Spleen (tissue), 11 donors: ENCODE measurements at regions not wholly inside any gene's neighbourhood (a gene's known extent, or its start where the extent isn't known, plus 50 kb on each side); places are given as distances from the start of the nearest gene placed in this dataset.

Experiments
- DNase-seq: peaks from one replicate; pipeline ENCODE4 v3.0.0-alpha.2; 2020
- H3K27ac ChIP-seq, 8 donors: fragments of 200-600 bp; sonication (generic) in 7 of 8; 1 replicate in 4 of 8; 2 replicates in 4 of 8; pipeline versions ENCODE4 v1.5.0 to v1.8.0; 2016 to 2021; ENCODE audit warnings: inconsistent platforms in 4 of 8, mild to moderate bottlenecking in 4 of 8, moderate library complexity in 1 of 8
- H3K27me3 ChIP-seq, 7 donors: fragments of 200-600 bp; sonication (generic) in 6 of 7; replicated peaks in 1 of 7; 1 replicate in 4 of 7; 2 replicates in 3 of 7; pipeline versions ENCODE4 v1.5.0 to v1.8.0; 2016 to 2021; ENCODE audit warnings: inconsistent platforms in 3 of 7, mild to moderate bottlenecking in 1 of 7
- H3K36me3 ChIP-seq, 6 donors: fragments of 200-600 bp; sonication (generic) in 5 of 6; 1 replicate in 4 of 6; 2 replicates in 2 of 6; pipeline versions ENCODE4 v1.5.0 to v1.8.0; 2016 to 2021; ENCODE audit warnings: inconsistent platforms in 2 of 6
- H3K4me1 ChIP-seq, 6 donors: fragments of 200-600 bp; sonication (generic) in 5 of 6; 1 replicate in 3 of 6; 2 replicates in 3 of 6; pipeline versions ENCODE4 v1.5.0 to v1.8.0; 2016 to 2021; ENCODE audit warnings: inconsistent platforms in 3 of 6
- H3K4me3 ChIP-seq, 8 donors: fragments of 200-600 bp; sonication (generic) in 7 of 8; 1 replicate in 4 of 8; 2 replicates in 4 of 8; pipeline versions ENCODE4 v1.5.0 to v1.8.0; 2016 to 2021; ENCODE audit warnings: inconsistent platforms in 4 of 8, mild to moderate bottlenecking in 4 of 8, moderate library complexity in 2 of 8
- H3K9me3 ChIP-seq, 8 donors: fragments of 200-600 bp; sonication (generic) in 7 of 8; 1 replicate in 4 of 8; 2 replicates in 4 of 8; pipeline versions ENCODE4 v1.5.0 to v1.8.0; 2016 to 2021; ENCODE audit warnings: inconsistent platforms in 4 of 8
- CTCF ChIP-seq, 11 experiments: fragments of 200-600 bp in 7 of 11; fragments of 450-650 bp in 4 of 11; sonication (generic) in 4 of 11; IDR thresholded peaks in 8 of 11; conservative IDR thresholded peaks in 3 of 11; 1 replicate in 7 of 11; 2 replicates in 4 of 11; pipeline versions ENCODE4 v1.4.0 to v1.8.0; 2016 to 2021; ENCODE audit warnings: antibody characterized with exemption in 11 of 11, inconsistent platforms in 4 of 11, mild to moderate bottlenecking in 1 of 11
- POLR2A ChIP-seq, 3 donors: fragments of 450-650 bp; IDR thresholded peaks; one replicate each; pipeline ENCODE4 v1.5.1; 2017; ENCODE audit warnings: antibody characterized with exemption in 3 of 3, mild to moderate bottlenecking in 1 of 3
- POLR2AphosphoS5 ChIP-seq, 3 donors: sonication (generic); formaldehyde crosslinking; IDR thresholded peaks; one replicate each; pipeline ENCODE4 v1.5.1; 2017; ENCODE audit warnings: antibody characterized with exemption in 3 of 3
- WGBS, 5 donors: extraction: QIAGEN DNeasy Blood & Tissue Kit in 3 of 5; methylation state at CpG; one replicate each; pipeline versions ENCODE4 v1.1.5 to v1.1.7; 2013 to 2018; 5-methylcytosine and 5-hydroxymethylcytosine counted together
- intact Hi-C: fragments of 100-400 bp; cut with DNase I; formaldehyde crosslinking; loops from one replicate; pipeline ENCODE4 v1.15.0; 2023; ENCODE audit warnings: low total_unique reads
- donor health status: healthy with polysubstance abuse.
- donor health status: DM: no; HTN: no; CAD: no; lungs with moderate emphysema.
- donor health status: DM: no; HTN: no; CAD: no.
- donor health status: Bipolar disorder and iron deficiency.
- donor health status: healthy.
- donor health status: DM: no; HTN: no; CAD: no.
- donor health status: DM: yes; HTN: yes; CAD: no.

- peak; percentile 48 for DNase-seq
- intact Hi-C loops, result no loop called here
Measured at GRCh38 chr11:70526116-70527045, 128.1 kb downstream of the CTTN start.

GRCh38 chr11:70527046-70527395 lies 128.7 kb downstream of the CTTN start:
- no peaks in the 10 kb centered on the region for H3K36me3 ChIP-seq
- peak; percentile 47 for DNase-seq

More at GRCh38 chr11:70526116-70527045, 128.1 kb downstream of the CTTN start:
- Histone ChIP-seq H3K4me1 (peaks cover 0 to 19% (median 4%) of the 10 kb centered on the region in 6 donors), H3K4me3 (no peak overlapping the region), H3K27me3 (peaks cover 0 to 35% (median 0%) of the 10 kb centered on the region in 7 donors), H3K9me3 (peaks cover 0 to 9% (median 0%) of the 10 kb centered on the region in 8 donors), H3K36me3 (no peaks in the 10 kb centered on the region), H3K27ac (no peak overlapping the region)
- WGBS, 5 donors, result 78 to 86% (median 79%) methylated on average over 23 to 24 of the region's 24 CpGs
- no peak for TF ChIP-seq POLR2AphosphoS5 (IDR thresholded peaks at IDR 0.05)
- TF ChIP-seq POLR2A (IDR thresholded peaks at IDR 0.05), result no peak

GRCh38 chr11:70527429-70528045 lies 129.2 kb downstream of the CTTN start:
- TF ChIP-seq POLR2A (IDR thresholded peaks at IDR 0.05) (no peak), CTCF (IDR thresholded peaks at IDR 0.05 in 8 of 11, conservative IDR thresholded peaks at IDR 0.05 in 3 of 11) (no peak), POLR2AphosphoS5 (IDR thresholded peaks at IDR 0.05) (no peak)
- H3K4me3 ChIP-seq, result no peak overlapping the region
- H3K36me3 ChIP-seq, result no peaks in the 10 kb centered on the region
- H3K27ac ChIP-seq, result no peak overlapping the region
- DNase-seq, result peak; percentile 31
- H3K4me1 ChIP-seq, result peaks cover 0 to 19% (median 4%) of the 10 kb centered on the region in 6 donors
- peaks cover 0 to 9% (median 0%) of the 10 kb centered on the region in 8 donors for H3K9me3 ChIP-seq
- WGBS, 5 donors, result 75 to 87% (median 79%) methylated on average over 5 to 10 of the region's 10 CpGs
- peaks cover 0 to 23% (median 0%) of the 10 kb centered on the region in 7 donors for H3K27me3 ChIP-seq
- intact Hi-C loops, result no loop called here

More at GRCh38 chr11:70527046-70527395, 128.7 kb downstream of the CTTN start:
- H3K4me3 ChIP-seq, result no peak overlapping the region
- H3K9me3 ChIP-seq, result peaks cover 0 to 9% (median 0%) of the 10 kb centered on the region in 8 donors
- TF ChIP-seq POLR2AphosphoS5 (IDR thresholded peaks at IDR 0.05) (no peak), CTCF (IDR thresholded peaks at IDR 0.05 in 8 of 11, conservative IDR thresholded peaks at IDR 0.05 in 3 of 11) (no peak), POLR2A (IDR thresholded peaks at IDR 0.05) (no peak)
- H3K27ac ChIP-seq, result no peak overlapping the region
- peaks cover 0 to 28% (median 0%) of the 10 kb centered on the region in 7 donors for H3K27me3 ChIP-seq
- intact Hi-C loops, result no loop called here
- WGBS, 5 donors, result 64 to 77% (median 69%) methylated on average over 7 of the region's 7 CpGs
- H3K4me1 ChIP-seq, result peaks cover 0 to 19% (median 4%) of the 10 kb centered on the region in 6 donors

- Histone ChIP-seq H3K36me3 (no peaks in the 10 kb centered on the region), H3K9me3 (peaks cover 0 to 9% (median 0%) of the 10 kb centered on the region in 8 donors), H3K27ac (no peak overlapping the region), H3K4me1 (peaks cover 0 to 18% (median 4%) of the 10 kb centered on the region in 6 donors), H3K4me3 (no peak overlapping the region), H3K27me3 (peaks cover 0 to 16% (median 0%) of the 10 kb centered on the region in 7 donors)
- WGBS, 5 donors, result 75 to 83% (median 82%) methylated on average over 18 to 33 of the region's 33 CpGs
- TF ChIP-seq CTCF (IDR thresholded peaks at IDR 0.05 in 8 of 11, conservative IDR thresholded peaks at IDR 0.05 in 3 of 11), result no peak
- TF ChIP-seq POLR2A (IDR thresholded peaks at IDR 0.05), result no peak
- TF ChIP-seq POLR2AphosphoS5 (IDR thresholded peaks at IDR 0.05), result no peak
- intact Hi-C loops, result no loop called here
- DNase-seq, result peak; percentile 64
Measured at GRCh38 chr11:70528046-70528793, 129.9 kb downstream of the CTTN start.
